Gastroesophageal sphincter (tissue), 3 donors: ENCODE measurements at regions not wholly inside any gene's neighbourhood (a gene's known extent, or its start where the extent isn't known, plus 50 kb on each side); places are given as distances from the start of the nearest gene placed in this dataset.

Experiments used
- CTCF ChIP-seq, 4 experiments: fragments of 200-600 bp in 2 of 4; fragments of 450-650 bp in 2 of 4; sonication (generic) in 1 of 4; IDR thresholded peaks; one replicate each; pipeline ENCODE4 v1.5.1; 2017 to 2019; ENCODE audit warnings: antibody characterized with exemption in 4 of 4, mild to moderate bottlenecking in 2 of 4, moderate library complexity in 2 of 4
- EP300 ChIP-seq: sonication (generic); formaldehyde crosslinking; IDR thresholded peaks from one replicate; pipeline ENCODE4 v1.6.1; 2017; ENCODE audit warnings: antibody characterized with exemption, mild to moderate bottlenecking

GRCh38 chr20:3311623-3312022, 72.6 kb upstream of the SLC4A11 start:
- TF ChIP-seq CTCF (IDR thresholded peaks at IDR 0.05) (no peak), EP300 (no peak)
